ENCODE measurements at regions not wholly inside any gene's neighbourhood (a gene's known extent, or its start where the extent isn't known, plus 50 kb on each side); places are given as distances from the start of the nearest gene placed in this dataset.

GRCh38 chr4:60790608-60791007, 409.5 kb upstream of the ADGRL3 start (continued):
- no peak for TF ChIP-seq EZH2 (IDR thresholded peaks at IDR 0.05; ENCODE audit: low read depth, unreplicated experiment)
- TF ChIP-seq POLR2AphosphoS5 (IDR thresholded peaks at IDR 0.05; ENCODE audit: low read depth): no peak
- TF ChIP-seq, protein P1, sequence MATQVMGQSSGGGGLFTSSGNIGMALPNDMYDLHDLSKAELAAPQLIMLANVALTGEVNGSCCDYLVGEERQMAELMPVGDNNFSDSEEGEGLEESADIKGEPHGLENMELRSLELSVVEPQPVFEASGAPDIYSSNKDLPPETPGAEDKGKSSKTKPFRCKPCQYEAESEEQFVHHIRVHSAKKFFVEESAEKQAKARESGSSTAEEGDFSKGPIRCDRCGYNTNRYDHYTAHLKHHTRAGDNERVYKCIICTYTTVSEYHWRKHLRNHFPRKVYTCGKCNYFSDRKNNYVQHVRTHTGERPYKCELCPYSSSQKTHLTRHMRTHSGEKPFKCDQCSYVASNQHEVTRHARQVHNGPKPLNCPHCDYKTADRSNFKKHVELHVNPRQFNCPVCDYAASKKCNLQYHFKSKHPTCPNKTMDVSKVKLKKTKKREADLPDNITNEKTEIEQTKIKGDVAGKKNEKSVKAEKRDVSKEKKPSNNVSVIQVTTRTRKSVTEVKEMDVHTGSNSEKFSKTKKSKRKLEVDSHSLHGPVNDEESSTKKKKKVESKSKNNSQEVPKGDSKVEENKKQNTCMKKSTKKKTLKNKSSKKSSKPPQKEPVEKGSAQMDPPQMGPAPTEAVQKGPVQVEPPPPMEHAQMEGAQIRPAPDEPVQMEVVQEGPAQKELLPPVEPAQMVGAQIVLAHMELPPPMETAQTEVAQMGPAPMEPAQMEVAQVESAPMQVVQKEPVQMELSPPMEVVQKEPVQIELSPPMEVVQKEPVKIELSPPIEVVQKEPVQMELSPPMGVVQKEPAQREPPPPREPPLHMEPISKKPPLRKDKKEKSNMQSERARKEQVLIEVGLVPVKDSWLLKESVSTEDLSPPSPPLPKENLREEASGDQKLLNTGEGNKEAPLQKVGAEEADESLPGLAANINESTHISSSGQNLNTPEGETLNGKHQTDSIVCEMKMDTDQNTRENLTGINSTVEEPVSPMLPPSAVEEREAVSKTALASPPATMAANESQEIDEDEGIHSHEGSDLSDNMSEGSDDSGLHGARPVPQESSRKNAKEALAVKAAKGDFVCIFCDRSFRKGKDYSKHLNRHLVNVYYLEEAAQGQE (IDR thresholded peaks at IDR 0.05; ENCODE audit: unreplicated experiment): no peak
- TF ChIP-seq JUNB (IDR thresholded peaks at IDR 0.05; ENCODE audit: unreplicated experiment): no peak

DNA sequence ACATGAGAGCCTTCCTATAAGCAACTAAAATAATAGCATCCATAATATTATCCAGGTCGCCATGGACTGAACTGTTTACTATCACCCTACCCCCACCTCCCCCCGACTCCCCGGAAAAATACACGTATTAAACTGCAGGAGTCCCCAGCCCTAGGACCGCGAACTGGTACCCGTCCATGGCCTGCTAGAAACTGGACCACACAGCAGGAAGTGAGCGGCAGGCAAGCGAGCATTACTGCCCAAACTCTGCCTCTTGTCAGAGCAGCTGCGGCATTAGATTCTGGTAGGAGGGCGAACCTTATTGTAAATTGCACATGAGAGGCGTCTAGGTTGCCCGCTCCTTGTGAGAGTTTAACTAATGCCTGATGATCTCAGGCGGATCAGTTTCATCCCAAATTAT, 405.8 kb upstream of the ADGRL3 start:
- Histone ChIP-seq H3K4me1 (ENCODE audit: insufficient read depth) (peaks cover 11% of the 10 kb centered on the region), H3K79me2 (replicated peaks; ENCODE audit: insufficient read depth) (no peaks in the 10 kb centered on the region), H3K27me3 (ENCODE audit: insufficient read depth) (no peaks in the 10 kb centered on the region), H3K9me2 (ENCODE audit: insufficient read depth) (no peaks in the 10 kb centered on the region), H4K20me1 (replicated peaks; ENCODE audit: insufficient read depth) (no peaks in the 10 kb centered on the region), H2AFZ (peak overlapping the region; percentile 35; the same call in 1 of the 2 replicates), H3K27ac (ENCODE audit: low read depth) (no peak overlapping the region), H3K36me3 (ENCODE audit: insufficient read depth) (no peaks in the 10 kb centered on the region), H3K4me3 (no peak overlapping the region), H3K4me2 (no peak overlapping the region), H3F3A (replicated peaks; ENCODE audit: low read depth) (no peaks in the 10 kb centered on the region)
- Mint-ChIP-seq H3K9me3 (no peaks in the 10 kb centered on the region), H3K4me3 (no peak overlapping the region), H3K27ac (no peak overlapping the region), H3K4me1 (peaks cover 13% of the 10 kb centered on the region), H3K27me3 (ENCODE audit: insufficient read depth, low read depth, poor library complexity) (no peaks in the 10 kb centered on the region), H3K36me3 (ENCODE audit: low read depth) (no peaks in the 10 kb centered on the region)
- no peak for TF ChIP-seq STAT1 (IDR thresholded peaks at IDR 0.05; ENCODE audit: unreplicated experiment)
- TF ChIP-seq ZNF114 (CRISPR knock-in tag; IDR thresholded peaks at IDR 0.05): no peak
- TF ChIP-seq CREB1 (CRISPR knock-in tag; IDR thresholded peaks at IDR 0.05; ENCODE audit: low read depth): no peak
- TF ChIP-seq, protein P2, sequence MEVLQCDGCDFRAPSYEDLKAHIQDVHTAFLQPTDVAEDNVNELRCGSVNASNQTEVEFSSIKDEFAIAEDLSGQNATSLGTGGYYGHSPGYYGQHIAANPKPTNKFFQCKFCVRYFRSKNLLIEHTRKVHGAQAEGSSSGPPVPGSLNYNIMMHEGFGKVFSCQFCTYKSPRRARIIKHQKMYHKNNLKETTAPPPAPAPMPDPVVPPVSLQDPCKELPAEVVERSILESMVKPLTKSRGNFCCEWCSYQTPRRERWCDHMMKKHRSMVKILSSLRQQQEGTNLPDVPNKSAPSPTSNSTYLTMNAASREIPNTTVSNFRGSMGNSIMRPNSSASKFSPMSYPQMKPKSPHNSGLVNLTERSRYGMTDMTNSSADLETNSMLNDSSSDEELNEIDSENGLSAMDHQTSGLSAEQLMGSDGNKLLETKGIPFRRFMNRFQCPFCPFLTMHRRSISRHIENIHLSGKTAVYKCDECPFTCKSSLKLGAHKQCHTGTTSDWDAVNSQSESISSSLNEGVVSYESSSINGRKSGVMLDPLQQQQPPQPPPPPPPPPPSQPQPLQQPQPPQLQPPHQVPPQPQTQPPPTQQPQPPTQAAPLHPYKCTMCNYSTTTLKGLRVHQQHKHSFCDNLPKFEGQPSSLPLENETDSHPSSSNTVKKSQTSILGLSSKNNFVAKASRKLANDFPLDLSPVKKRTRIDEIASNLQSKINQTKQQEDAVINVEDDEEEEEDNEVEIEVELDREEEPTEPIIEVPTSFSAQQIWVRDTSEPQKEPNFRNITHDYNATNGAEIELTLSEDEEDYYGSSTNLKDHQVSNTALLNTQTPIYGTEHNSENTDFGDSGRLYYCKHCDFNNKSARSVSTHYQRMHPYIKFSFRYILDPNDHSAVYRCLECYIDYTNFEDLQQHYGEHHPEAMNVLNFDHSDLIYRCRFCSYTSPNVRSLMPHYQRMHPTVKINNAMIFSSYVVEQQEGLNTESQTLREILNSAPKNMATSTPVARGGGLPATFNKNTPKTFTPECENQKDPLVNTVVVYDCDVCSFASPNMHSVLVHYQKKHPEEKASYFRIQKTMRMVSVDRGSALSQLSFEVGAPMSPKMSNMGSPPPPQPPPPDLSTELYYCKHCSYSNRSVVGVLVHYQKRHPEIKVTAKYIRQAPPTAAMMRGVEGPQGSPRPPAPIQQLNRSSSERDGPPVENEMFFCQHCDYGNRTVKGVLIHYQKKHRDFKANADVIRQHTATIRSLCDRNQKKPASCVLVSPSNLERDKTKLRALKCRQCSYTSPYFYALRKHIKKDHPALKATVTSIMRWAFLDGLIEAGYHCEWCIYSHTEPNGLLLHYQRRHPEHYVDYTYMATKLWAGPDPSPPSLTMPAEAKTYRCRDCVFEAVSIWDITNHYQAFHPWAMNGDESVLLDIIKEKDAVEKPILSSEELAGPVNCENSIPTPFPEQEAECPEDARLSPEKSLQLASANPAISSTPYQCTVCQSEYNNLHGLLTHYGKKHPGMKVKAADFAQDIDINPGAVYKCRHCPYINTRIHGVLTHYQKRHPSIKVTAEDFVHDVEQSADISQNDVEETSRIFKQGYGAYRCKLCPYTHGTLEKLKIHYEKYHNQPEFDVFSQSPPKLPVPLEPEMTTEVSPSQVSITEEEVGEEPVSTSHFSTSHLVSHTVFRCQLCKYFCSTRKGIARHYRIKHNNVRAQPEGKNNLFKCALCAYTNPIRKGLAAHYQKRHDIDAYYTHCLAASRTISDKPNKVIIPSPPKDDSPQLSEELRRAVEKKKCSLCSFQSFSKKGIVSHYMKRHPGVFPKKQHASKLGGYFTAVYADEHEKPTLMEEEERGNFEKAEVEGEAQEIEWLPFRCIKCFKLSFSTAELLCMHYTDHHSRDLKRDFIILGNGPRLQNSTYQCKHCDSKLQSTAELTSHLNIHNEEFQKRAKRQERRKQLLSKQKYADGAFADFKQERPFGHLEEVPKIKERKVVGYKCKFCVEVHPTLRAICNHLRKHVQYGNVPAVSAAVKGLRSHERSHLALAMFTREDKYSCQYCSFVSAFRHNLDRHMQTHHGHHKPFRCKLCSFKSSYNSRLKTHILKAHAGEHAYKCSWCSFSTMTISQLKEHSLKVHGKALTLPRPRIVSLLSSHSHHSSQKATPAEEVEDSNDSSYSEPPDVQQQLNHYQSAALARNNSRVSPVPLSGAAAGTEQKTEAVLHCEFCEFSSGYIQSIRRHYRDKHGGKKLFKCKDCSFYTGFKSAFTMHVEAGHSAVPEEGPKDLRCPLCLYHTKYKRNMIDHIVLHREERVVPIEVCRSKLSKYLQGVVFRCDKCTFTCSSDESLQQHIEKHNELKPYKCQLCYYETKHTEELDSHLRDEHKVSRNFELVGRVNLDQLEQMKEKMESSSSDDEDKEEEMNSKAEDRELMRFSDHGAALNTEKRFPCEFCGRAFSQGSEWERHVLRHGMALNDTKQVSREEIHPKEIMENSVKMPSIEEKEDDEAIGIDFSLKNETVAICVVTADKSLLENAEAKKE (CRISPR knock-in tag; IDR thresholded peaks at IDR 0.05): no peak
- no peak for TF ChIP-seq EZH2 (IDR thresholded peaks at IDR 0.05; ENCODE audit: low read depth, unreplicated experiment)
- no peak for TF ChIP-seq EZH2phosphoT487 (IDR thresholded peaks at IDR 0.05; ENCODE audit: unreplicated experiment)
- TF ChIP-seq, protein P3, sequence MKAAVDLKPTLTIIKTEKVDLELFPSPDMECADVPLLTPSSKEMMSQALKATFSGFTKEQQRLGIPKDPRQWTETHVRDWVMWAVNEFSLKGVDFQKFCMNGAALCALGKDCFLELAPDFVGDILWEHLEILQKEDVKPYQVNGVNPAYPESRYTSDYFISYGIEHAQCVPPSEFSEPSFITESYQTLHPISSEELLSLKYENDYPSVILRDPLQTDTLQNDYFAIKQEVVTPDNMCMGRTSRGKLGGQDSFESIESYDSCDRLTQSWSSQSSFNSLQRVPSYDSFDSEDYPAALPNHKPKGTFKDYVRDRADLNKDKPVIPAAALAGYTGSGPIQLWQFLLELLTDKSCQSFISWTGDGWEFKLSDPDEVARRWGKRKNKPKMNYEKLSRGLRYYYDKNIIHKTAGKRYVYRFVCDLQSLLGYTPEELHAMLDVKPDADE (IDR thresholded peaks at IDR 0.05): no peak
- no peak for TF ChIP-seq POLR2AphosphoS5 (IDR thresholded peaks at IDR 0.05; ENCODE audit: low read depth)
- TF ChIP-seq ZNF331 (CRISPR knock-in tag; IDR thresholded peaks at IDR 0.05; ENCODE audit: low read depth): no peak
- DNase-seq (ENCODE audit: low spot score): no peak
- no peak for ATAC-seq
